ENCODE measurements at regions not wholly inside any gene's neighbourhood (a gene's known extent, or its start where the extent isn't known, plus 50 kb on each side); places are given as distances from the start of the nearest gene placed in this dataset.
A peak's percentile ranks its signal among the peaks of the same experiment; 100 is the strongest.

- no peak overlapping the region for H3K4me3 ChIP-seq
- WGBS (ENCODE audit: low lambda C conversion rate, missing lambda C conversion rate): 22% methylated on average over 3 of the region's 3 CpGs
- H3K36me3 ChIP-seq (replicated peaks; ENCODE audit: insufficient read depth, low read depth): no peaks in the 10 kb centered on the region
- no peaks in the 10 kb centered on the region for H3K9me3 ChIP-seq (ENCODE audit: low read depth)
- no peak for TF ChIP-seq EZH2 (IDR thresholded peaks at IDR 0.05; ENCODE audit: borderline replicate concordance)
- no peak for TF ChIP-seq EZH2phosphoT487 (IDR thresholded peaks at IDR 0.05; ENCODE audit: low read depth, severe bottlenecking, unreplicated experiment)
- TF ChIP-seq, protein P1, sequence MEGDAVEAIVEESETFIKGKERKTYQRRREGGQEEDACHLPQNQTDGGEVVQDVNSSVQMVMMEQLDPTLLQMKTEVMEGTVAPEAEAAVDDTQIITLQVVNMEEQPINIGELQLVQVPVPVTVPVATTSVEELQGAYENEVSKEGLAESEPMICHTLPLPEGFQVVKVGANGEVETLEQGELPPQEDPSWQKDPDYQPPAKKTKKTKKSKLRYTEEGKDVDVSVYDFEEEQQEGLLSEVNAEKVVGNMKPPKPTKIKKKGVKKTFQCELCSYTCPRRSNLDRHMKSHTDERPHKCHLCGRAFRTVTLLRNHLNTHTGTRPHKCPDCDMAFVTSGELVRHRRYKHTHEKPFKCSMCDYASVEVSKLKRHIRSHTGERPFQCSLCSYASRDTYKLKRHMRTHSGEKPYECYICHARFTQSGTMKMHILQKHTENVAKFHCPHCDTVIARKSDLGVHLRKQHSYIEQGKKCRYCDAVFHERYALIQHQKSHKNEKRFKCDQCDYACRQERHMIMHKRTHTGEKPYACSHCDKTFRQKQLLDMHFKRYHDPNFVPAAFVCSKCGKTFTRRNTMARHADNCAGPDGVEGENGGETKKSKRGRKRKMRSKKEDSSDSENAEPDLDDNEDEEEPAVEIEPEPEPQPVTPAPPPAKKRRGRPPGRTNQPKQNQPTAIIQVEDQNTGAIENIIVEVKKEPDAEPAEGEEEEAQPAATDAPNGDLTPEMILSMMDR (IDR thresholded peaks at IDR 0.05; ENCODE audit: poor library complexity): no peak
- no peak for DNase-seq (ENCODE audit: low spot score)
- peak overlapping the region; percentile 80 for H3K27ac ChIP-seq
- peak overlapping the region; percentile 16 for H3K4me2 ChIP-seq
- H3K79me2 ChIP-seq: no peaks in the 10 kb centered on the region
- H2AFZ ChIP-seq: no peak overlapping the region
- H3K4me1 ChIP-seq (ENCODE audit: insufficient read depth): peaks cover 19% of the 10 kb centered on the region
- no peaks in the 10 kb centered on the region for H3K9me2 ChIP-seq (replicated peaks; ENCODE audit: insufficient read depth)
- no peaks in the 10 kb centered on the region for H3K27me3 ChIP-seq
- no peaks in the 10 kb centered on the region for H4K20me1 ChIP-seq (ENCODE audit: insufficient read depth, poor library complexity, severe bottlenecking)
Observed at GRCh38 chr12:93042283-93042682, 113.2 kb upstream of the EEA1 start.

GRCh38 chr12:93042684-93043083 lies 113.6 kb upstream of the EEA1 start:
- H3K9me2 ChIP-seq (replicated peaks; ENCODE audit: insufficient read depth): no peaks in the 10 kb centered on the region
- H3K4me2 ChIP-seq: no peak overlapping the region
- TF ChIP-seq, protein P1 (IDR thresholded peaks at IDR 0.05; ENCODE audit: poor library complexity): no peak
- TF ChIP-seq EZH2 (IDR thresholded peaks at IDR 0.05; ENCODE audit: borderline replicate concordance) (no peak), EZH2phosphoT487 (IDR thresholded peaks at IDR 0.05; ENCODE audit: low read depth, severe bottlenecking, unreplicated experiment) (no peak)
- no peak overlapping the region for H3K4me3 ChIP-seq
- no peaks in the 10 kb centered on the region for H3K27me3 ChIP-seq
- 41% methylated on average over 5 of the region's 6 CpGs for WGBS (ENCODE audit: low lambda C conversion rate, missing lambda C conversion rate)
- H4K20me1 ChIP-seq (ENCODE audit: insufficient read depth, poor library complexity, severe bottlenecking): no peaks in the 10 kb centered on the region
- H2AFZ ChIP-seq: no peak overlapping the region
- no peaks in the 10 kb centered on the region for H3K79me2 ChIP-seq
- peaks cover 19% of the 10 kb centered on the region for H3K4me1 ChIP-seq (ENCODE audit: insufficient read depth)
- H3K36me3 ChIP-seq (replicated peaks; ENCODE audit: insufficient read depth, low read depth): no peaks in the 10 kb centered on the region
- H3K9me3 ChIP-seq (ENCODE audit: low read depth): no peaks in the 10 kb centered on the region
- DNase-seq (ENCODE audit: low spot score): peak; percentile 54
- peak overlapping the region; percentile 80 for H3K27ac ChIP-seq

DNA sequence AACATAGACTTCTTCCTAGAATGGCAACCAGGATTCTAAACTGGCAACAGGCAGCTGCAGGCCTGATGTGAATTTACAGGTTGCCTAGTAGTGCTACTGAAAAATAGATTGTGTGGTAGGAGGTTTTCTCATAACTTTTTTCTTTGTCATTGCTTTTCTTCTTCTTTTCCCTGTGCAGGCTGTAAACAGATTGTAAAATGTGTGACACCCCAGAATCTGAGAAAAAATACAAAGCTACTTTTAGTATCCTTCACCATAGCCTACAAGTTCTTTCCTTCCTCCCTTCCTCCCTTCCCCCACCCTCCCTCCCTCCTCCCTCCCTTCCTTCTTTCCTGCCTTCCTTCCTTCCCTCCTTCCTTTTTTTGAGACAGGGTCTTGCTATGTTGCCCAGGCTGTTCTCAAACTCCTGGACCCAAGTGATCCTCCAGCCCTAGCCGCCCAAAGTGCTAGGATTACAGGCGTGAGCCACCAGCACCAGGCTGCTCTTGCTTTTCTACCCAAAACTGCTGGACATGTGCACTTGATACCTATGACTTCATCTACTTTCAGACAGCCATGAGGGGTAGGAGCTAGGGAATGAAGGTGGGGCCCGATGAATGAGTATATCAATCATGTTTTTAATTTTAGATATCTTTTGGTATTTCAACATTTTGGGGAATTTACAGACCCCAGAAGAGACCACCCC lies 114.2 kb upstream of the EEA1 start:
- no peaks in the 10 kb centered on the region for H3K9me2 ChIP-seq (replicated peaks; ENCODE audit: insufficient read depth)
- H3K27me3 ChIP-seq: no peaks in the 10 kb centered on the region
- no peaks in the 10 kb centered on the region for H3K9me3 ChIP-seq (ENCODE audit: low read depth)
- H2AFZ ChIP-seq: no peak overlapping the region
- peaks cover 19% of the 10 kb centered on the region for H3K4me1 ChIP-seq (ENCODE audit: insufficient read depth)
- no peaks in the 10 kb centered on the region for H3K36me3 ChIP-seq (replicated peaks; ENCODE audit: insufficient read depth, low read depth)
- peak overlapping the region; percentile 80 for H3K27ac ChIP-seq
- TF ChIP-seq EZH2phosphoT487 (IDR thresholded peaks at IDR 0.05; ENCODE audit: low read depth, severe bottlenecking, unreplicated experiment) (no peak), EZH2 (IDR thresholded peaks at IDR 0.05; ENCODE audit: borderline replicate concordance) (no peak)
- TF ChIP-seq, protein P1 (IDR thresholded peaks at IDR 0.05; ENCODE audit: poor library complexity): no peak
- H3K79me2 ChIP-seq: no peaks in the 10 kb centered on the region
- no peak overlapping the region for H3K4me2 ChIP-seq
- DNase-seq (ENCODE audit: low spot score): no peak
- H4K20me1 ChIP-seq (ENCODE audit: insufficient read depth, poor library complexity, severe bottlenecking): no peaks in the 10 kb centered on the region
- no peak overlapping the region for H3K4me3 ChIP-seq
- 98% methylated on average over 3 of the region's 3 CpGs for WGBS (ENCODE audit: low lambda C conversion rate, missing lambda C conversion rate)
